IMR-90 (cell line): ENCODE measurements at regions not wholly inside any gene's neighbourhood (a gene's known extent, or its start where the extent isn't known, plus 50 kb on each side); places are given as distances from the start of the nearest gene placed in this dataset.

Source experiments
- CEBPB ChIP-seq: IDR thresholded peaks from 2 replicates; pipeline ENCODE4 v1.6.1; 2012; ENCODE audit warnings: low read depth, low read length, improper control_type of control experiment
- FOS ChIP-seq: fragments of 150-350 bp; IDR thresholded peaks from 2 replicates; pipeline ENCODE4 v1.6.1; 2016; ENCODE audit warnings: low read depth, low read length
- POLR2A ChIP-seq: IDR thresholded peaks from 2 replicates; pipeline ENCODE4 v1.6.1; 2012; ENCODE audit warnings: mild to moderate bottlenecking, low read depth, low read length
- RAD21 ChIP-seq: IDR thresholded peaks from 2 replicates; pipeline ENCODE4 v1.6.1; 2012; ENCODE audit warnings: low read length, improper control_type of control experiment
- RFX5 ChIP-seq: IDR thresholded peaks from 2 replicates; pipeline ENCODE4 v1.8.0; 2012; ENCODE audit warnings: low read depth, mild to moderate bottlenecking, low read length, moderate library complexity
- TF ChIP-seq, protein P1 (sequence below): conservative IDR thresholded peaks from 2 replicates; pipeline ENCODE4 v1.5.1; 2012; ENCODE audit warnings: mild to moderate bottlenecking, low read depth, low read length, improper control_type of control experiment
- TF ChIP-seq, protein P2 (sequence below): fragments of 150-350 bp; IDR thresholded peaks from 2 replicates; pipeline ENCODE4 v1.6.1; 2017; ENCODE audit warnings: mild to moderate bottlenecking, antibody characterized with exemption, low read length, low read depth

- TF ChIP-seq, protein P1, sequence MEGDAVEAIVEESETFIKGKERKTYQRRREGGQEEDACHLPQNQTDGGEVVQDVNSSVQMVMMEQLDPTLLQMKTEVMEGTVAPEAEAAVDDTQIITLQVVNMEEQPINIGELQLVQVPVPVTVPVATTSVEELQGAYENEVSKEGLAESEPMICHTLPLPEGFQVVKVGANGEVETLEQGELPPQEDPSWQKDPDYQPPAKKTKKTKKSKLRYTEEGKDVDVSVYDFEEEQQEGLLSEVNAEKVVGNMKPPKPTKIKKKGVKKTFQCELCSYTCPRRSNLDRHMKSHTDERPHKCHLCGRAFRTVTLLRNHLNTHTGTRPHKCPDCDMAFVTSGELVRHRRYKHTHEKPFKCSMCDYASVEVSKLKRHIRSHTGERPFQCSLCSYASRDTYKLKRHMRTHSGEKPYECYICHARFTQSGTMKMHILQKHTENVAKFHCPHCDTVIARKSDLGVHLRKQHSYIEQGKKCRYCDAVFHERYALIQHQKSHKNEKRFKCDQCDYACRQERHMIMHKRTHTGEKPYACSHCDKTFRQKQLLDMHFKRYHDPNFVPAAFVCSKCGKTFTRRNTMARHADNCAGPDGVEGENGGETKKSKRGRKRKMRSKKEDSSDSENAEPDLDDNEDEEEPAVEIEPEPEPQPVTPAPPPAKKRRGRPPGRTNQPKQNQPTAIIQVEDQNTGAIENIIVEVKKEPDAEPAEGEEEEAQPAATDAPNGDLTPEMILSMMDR, result no peak
- TF ChIP-seq CEBPB (no peak), FOS (no peak), POLR2A (no peak), RFX5 (no peak), RAD21 (no peak)
- TF ChIP-seq, protein P2, sequence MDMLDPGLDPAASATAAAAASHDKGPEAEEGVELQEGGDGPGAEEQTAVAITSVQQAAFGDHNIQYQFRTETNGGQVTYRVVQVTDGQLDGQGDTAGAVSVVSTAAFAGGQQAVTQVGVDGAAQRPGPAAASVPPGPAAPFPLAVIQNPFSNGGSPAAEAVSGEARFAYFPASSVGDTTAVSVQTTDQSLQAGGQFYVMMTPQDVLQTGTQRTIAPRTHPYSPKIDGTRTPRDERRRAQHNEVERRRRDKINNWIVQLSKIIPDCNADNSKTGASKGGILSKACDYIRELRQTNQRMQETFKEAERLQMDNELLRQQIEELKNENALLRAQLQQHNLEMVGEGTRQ, result no peak
These were observed 150.1 kb upstream of the C1GALT1 start for GRCh38 chr7:7032221-7032620.
